Calu3 (cell line): ENCODE measurements at regions not wholly inside any gene's neighbourhood (a gene's known extent, or its start where the extent isn't known, plus 50 kb on each side); places are given as distances from the start of the nearest gene placed in this dataset.

Experiments
- BruUV-seq: library from RNA; stranded (reverse); fragments of 400-500 nt; replicated peaks from 2 replicates; lab custom pipeline; 2021; lab: Mats Ljungman, UMichigan
- CTCF ChIA-PET: fragments of 300-600 bp; sonication (Branson Sonifier 250); formaldehyde crosslinking; loops from one replicate; lab custom pipeline; 2022; ENCODE audit warnings: antibody characterized with exemption; lab: Charles Lee
- DNase-seq: peaks from one replicate; pipeline ENCODE4 v3.0.0; 2022
- H3K27ac Mint-ChIP-seq: one replicate; pipeline ENCODE4 v1.8.0; 2022; ENCODE audit warnings: mixed read lengths; ENCODE audit not compliant: unreplicated experiment
- H3K27me3 Mint-ChIP-seq: one replicate; pipeline ENCODE4 v1.8.0; 2022; ENCODE audit warnings: mixed read lengths; ENCODE audit not compliant: unreplicated experiment
- H3K36me3 Mint-ChIP-seq: one replicate; pipeline ENCODE4 v1.8.0; 2022; ENCODE audit warnings: mild to moderate bottlenecking, moderate library complexity, mixed read lengths; ENCODE audit not compliant: insufficient read depth, unreplicated experiment
- H3K4me1 Mint-ChIP-seq: one replicate; pipeline ENCODE4 v1.8.0; 2022; ENCODE audit warnings: mild to moderate bottlenecking, low read depth, mixed read lengths; ENCODE audit not compliant: unreplicated experiment
- H3K4me3 Mint-ChIP-seq: one replicate; pipeline ENCODE4 v1.8.0; 2022; ENCODE audit warnings: mild to moderate bottlenecking, low read depth, moderate library complexity, mixed read lengths; ENCODE audit not compliant: unreplicated experiment
- H3K9me3 Mint-ChIP-seq: one replicate; pipeline ENCODE4 v1.8.0; 2022; ENCODE audit warnings: low read depth, mixed read lengths; ENCODE audit not compliant: unreplicated experiment
- CTCF ChIP-seq: fragments of 200-600 bp; IDR thresholded peaks from one replicate; pipeline ENCODE4 v1.8.0; 2022; ENCODE audit warnings: antibody characterized with exemption; ENCODE audit not compliant: unreplicated experiment
- intact Hi-C: fragments of 100-400 bp; cut with micrococcal nuclease; formaldehyde crosslinking; loops from one replicate; pipeline ENCODE4 v1.10.0; 2022; ENCODE audit not compliant: unreplicated experiment

DNA sequence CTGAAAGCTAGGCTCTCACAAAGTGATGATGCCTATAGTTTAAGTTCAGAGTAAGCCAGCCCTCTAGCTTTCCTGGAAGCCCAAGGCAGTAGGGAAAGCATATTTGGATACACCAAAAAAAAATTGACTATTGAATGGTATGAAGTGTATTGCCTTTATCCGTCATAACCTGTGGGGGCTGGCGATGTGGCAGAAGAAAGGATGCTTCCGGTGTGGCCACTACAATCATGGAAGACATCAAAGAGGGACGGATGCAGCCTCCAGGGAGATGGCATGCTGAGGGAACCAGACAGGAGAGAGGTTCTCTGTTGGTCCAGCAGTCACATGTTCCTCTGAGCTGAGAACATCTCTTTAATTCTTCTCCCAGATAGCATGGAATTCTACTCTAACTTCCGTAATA, 170.3 kb downstream of the TMEM18 start:
- H3K27ac Mint-ChIP-seq: no peak overlapping the region
- no peak overlapping the region for H3K4me3 Mint-ChIP-seq
- no peaks in the 10 kb centered on the region for H3K36me3 Mint-ChIP-seq
- CTCF ChIA-PET: no interaction called here
- TF ChIP-seq CTCF: no peak
- no peak for DNase-seq
- intact Hi-C loops: no loop called here
- no TSS peak for BruUV-seq
- no peaks in the 10 kb centered on the region for H3K27me3 Mint-ChIP-seq
- peaks cover 15% of the 10 kb centered on the region for H3K9me3 Mint-ChIP-seq
- no peaks in the 10 kb centered on the region for H3K4me1 Mint-ChIP-seq

DNA sequence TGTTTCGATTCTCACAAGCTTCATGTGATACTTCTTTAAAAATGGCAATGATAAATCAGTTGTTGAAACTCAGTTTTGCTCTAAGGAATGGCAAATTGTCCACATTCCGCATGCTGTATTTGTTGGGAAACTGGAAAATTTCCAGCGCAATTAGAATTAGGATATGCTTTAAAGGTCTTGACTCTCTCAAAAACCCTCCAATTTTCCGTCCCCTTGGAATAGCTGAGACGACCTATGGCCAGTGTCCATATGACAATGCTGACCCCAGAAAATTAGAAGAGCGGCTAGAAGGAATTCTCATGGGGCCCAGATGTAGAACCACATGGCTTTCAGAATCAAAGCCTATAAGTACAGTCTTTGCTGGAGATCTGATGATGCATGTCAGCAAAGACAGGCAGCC, 170.8 kb downstream of the TMEM18 start:
- H3K4me1 Mint-ChIP-seq: no peaks in the 10 kb centered on the region
- BruUV-seq: no TSS peak
- no peak for DNase-seq

GRCh38 chr2:505941-506340, 171.3 kb downstream of the TMEM18 start:
- no peak for TF ChIP-seq CTCF
- no peak for DNase-seq
- Mint-ChIP-seq H3K27ac (no peak overlapping the region), H3K9me3 (peaks cover 15% of the 10 kb centered on the region), H3K36me3 (no peaks in the 10 kb centered on the region), H3K27me3 (no peaks in the 10 kb centered on the region), H3K4me1 (no peaks in the 10 kb centered on the region), H3K4me3 (no peak overlapping the region)
- BruUV-seq: no TSS peak
- intact Hi-C loops: no loop called here
- CTCF ChIA-PET: no interaction called here

More for the DNA sequence above, 170.8 kb downstream of the TMEM18 start:
- no peak overlapping the region for H3K4me3 Mint-ChIP-seq
- CTCF ChIA-PET: no interaction called here
- H3K27ac Mint-ChIP-seq: no peak overlapping the region
- H3K27me3 Mint-ChIP-seq: no peaks in the 10 kb centered on the region
- no peak for TF ChIP-seq CTCF
- H3K9me3 Mint-ChIP-seq: peaks cover 15% of the 10 kb centered on the region
- intact Hi-C loops: no loop called here
- H3K36me3 Mint-ChIP-seq: no peaks in the 10 kb centered on the region

DNA sequence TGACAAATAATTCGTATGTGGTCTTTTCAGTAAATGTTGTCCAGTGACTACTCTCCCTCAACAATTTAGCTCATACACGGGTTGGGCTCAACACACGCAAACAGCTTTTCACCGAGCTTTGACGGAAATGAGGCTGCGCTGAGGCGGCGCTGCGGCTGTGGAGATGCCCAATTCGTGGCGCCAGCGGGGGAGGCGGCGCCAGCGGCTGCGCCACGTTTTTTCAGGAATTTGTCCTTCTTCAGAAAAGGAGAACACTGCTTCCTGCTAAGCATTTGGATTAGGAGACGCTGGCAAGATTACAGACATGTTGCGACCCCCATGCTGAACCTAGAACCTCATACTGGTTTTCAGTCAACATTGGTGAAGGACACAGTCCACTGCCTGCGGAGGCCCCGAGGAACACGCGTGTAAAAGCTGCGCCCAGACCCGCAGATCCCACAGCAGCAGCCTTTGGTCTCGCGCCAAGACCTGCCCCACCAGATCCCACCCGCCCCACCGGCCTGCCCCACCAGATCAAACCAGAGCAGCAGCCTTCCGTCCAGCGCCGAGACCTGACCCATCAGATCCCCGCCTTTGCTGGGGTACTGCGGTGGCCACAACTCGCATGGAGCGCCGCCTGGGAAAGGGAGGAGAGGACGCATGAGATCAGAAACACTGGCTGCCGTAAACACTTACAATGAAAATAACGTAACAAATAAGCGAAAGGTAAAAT, 173.8 kb downstream of the TMEM18 start:
- CTCF ChIA-PET: no interaction called here
- Mint-ChIP-seq H3K4me3 (no peak overlapping the region), H3K36me3 (no peaks in the 10 kb centered on the region), H3K27ac (no peak overlapping the region), H3K27me3 (no peaks in the 10 kb centered on the region), H3K9me3 (peaks cover 11% of the 10 kb centered on the region), H3K4me1 (no peaks in the 10 kb centered on the region)
- no peak for TF ChIP-seq CTCF
- intact Hi-C loops: no loop called here
- no TSS peak for BruUV-seq
- DNase-seq: no peak
